ENCODE measurements at regions not wholly inside any gene's neighbourhood (a gene's known extent, or its start where the extent isn't known, plus 50 kb on each side); places are given as distances from the start of the nearest gene placed in this dataset.
"Not testable (repeated sequence)": the region's sequence is repeated elsewhere in the genome, so short reads cannot be mapped to it uniquely, and the experiment has no call there.

DNA sequence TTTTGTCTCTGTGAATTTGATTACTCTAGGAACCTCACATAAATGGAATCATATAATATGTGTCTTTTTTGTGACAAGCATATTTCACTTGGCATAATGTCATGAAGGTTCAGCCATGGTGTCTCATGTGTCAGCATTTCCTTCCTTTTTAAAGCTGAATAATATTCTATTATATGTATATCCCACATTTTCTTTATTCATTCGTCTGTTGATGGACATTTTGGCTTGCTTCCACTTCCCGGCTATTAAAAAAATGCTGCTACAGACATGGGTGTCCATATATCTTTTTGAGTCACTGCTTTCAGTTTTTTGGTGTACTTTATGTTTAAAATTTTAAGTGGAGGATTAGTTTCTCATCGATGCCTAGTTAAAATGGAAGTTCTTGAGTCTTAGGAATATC lies 59.8 kb upstream of the C5orf63 start:
- Mint-ChIP-seq H3K4me1 (ENCODE audit: low read depth) (no peaks in the 10 kb centered on the region), H3K36me3 (ENCODE audit: low read depth) (no peaks in the 10 kb centered on the region), H3K4me3 (ENCODE audit: low read depth) (no peak overlapping the region), H3K27ac (no peak overlapping the region), H3K27me3 (ENCODE audit: low read depth) (no peaks in the 10 kb centered on the region), H3K9me3 (no peaks in the 10 kb centered on the region)
- intact Hi-C loops (cut with micrococcal nuclease), result no loop called here
- no peak for DNase-seq (ENCODE audit: low spot score)

DNA sequence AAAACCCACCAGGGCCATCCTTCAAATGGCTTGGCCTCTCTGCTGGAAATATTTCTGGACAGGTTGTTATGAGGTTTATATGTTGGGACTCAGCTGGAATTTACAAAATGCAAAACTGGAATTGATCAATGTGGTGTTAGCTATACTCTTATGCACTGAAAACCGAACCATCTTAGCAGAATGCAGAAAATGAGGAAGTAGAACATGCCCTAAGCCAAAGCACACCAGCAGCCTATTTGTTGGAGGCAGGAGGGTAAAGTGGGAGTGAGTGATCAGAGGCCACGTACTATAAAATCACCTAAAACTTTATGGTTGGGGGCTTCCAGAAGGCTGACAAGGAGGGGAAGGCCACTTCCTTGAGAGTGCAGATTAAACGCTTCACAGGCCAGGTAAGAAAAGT lies 63.6 kb upstream of the C5orf63 start:
- intact Hi-C loops (cut with micrococcal nuclease), result no loop called here
- no peak for DNase-seq (ENCODE audit: low spot score)
- Mint-ChIP-seq H3K27me3 (ENCODE audit: low read depth) (peaks cover 6% of the 10 kb centered on the region), H3K36me3 (ENCODE audit: low read depth) (no peaks in the 10 kb centered on the region), H3K9me3 (no peaks in the 10 kb centered on the region), H3K4me1 (ENCODE audit: low read depth) (no peaks in the 10 kb centered on the region), H3K4me3 (ENCODE audit: low read depth) (no peak overlapping the region), H3K27ac (no peak overlapping the region)

DNA sequence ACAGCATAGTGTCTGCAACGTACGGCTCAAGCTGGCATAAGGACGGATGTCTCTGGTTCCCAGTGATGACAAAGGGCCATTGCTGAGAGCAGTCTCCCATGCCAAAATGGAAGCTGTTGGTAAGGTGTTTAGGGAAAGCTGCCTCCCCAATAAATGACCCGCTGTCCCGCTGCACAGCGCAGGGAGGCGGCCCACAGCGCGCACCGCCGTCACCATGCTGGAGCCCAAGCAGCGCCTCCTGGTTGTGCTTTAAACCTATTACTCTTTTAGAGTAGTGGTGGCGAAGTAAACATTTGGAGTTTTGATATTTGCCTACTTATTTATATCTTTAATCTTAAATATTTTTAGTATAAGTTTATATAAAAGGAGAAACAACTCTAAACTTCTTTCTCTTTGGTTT lies 70.4 kb upstream of the C5orf63 start:
- Mint-ChIP-seq H3K4me1 (ENCODE audit: low read depth) (no peaks in the 10 kb centered on the region), H3K9me3 (no peaks in the 10 kb centered on the region), H3K27me3 (ENCODE audit: low read depth) (peaks cover 6% of the 10 kb centered on the region), H3K4me3 (ENCODE audit: low read depth) (no peak overlapping the region), H3K27ac (no peak overlapping the region), H3K36me3 (ENCODE audit: low read depth) (no peaks in the 10 kb centered on the region)
- DNase-seq (ENCODE audit: low spot score), result no peak
- intact Hi-C loops (cut with micrococcal nuclease), result no loop called here

DNA sequence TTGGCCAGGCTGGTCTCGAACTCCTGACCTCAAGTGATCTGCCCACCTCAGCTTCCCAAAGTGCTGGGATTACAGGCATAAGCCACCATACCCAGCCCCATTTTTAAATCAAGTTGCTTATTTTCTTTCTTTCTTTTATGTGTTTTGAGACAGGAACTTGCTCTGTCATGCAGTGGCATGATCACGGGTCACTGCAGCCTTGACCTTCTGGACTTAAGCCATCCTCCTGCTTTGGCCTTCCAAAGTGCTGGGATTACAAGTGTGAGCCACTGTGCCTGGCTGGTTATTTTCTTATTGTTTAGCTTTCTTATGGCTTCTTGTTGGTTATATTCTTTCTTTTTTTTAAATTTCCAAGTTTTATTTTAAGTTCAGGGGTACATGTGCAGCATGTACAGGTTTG lies 79.7 kb upstream of the C5orf63 start:
- Mint-ChIP-seq H3K27me3 (ENCODE audit: low read depth) (no peaks in the 10 kb centered on the region), H3K4me1 (ENCODE audit: low read depth) (no peaks in the 10 kb centered on the region), H3K36me3 (ENCODE audit: low read depth) (no peaks in the 10 kb centered on the region), H3K4me3 (ENCODE audit: low read depth) (no peak overlapping the region), H3K9me3 (peaks cover 10% of the 10 kb centered on the region), H3K27ac (no peak overlapping the region)
- no peak for DNase-seq (ENCODE audit: low spot score)
- intact Hi-C loops (cut with micrococcal nuclease), result no loop called here

DNA sequence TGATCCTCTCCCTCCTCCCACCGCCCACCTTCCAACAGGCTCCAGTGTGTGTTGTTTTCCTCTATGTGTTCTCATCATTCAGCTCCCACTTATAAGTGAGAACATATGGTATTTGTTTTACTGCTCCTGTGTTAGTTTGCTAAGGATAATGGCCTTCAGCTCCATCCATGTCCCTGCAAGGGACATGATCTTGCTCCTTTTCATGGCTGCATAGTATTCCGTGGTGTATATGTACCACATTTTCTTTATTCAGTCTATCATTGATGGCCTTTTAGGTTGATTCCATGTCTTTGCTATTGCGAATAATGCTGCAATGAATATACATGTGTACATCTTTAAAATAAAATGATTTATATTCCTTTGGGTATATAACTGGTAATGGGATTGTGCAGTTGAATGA lies 80.2 kb upstream of the C5orf63 start:
- Mint-ChIP-seq H3K4me1 (ENCODE audit: low read depth) (no peaks in the 10 kb centered on the region), H3K4me3 (ENCODE audit: low read depth) (no peak overlapping the region), H3K27ac (no peak overlapping the region), H3K9me3 (peaks cover 12% of the 10 kb centered on the region), H3K36me3 (ENCODE audit: low read depth) (no peaks in the 10 kb centered on the region), H3K27me3 (ENCODE audit: low read depth) (no peaks in the 10 kb centered on the region)
- no peak for DNase-seq (ENCODE audit: low spot score)
- intact Hi-C loops (cut with micrococcal nuclease), result no loop called here

DNA sequence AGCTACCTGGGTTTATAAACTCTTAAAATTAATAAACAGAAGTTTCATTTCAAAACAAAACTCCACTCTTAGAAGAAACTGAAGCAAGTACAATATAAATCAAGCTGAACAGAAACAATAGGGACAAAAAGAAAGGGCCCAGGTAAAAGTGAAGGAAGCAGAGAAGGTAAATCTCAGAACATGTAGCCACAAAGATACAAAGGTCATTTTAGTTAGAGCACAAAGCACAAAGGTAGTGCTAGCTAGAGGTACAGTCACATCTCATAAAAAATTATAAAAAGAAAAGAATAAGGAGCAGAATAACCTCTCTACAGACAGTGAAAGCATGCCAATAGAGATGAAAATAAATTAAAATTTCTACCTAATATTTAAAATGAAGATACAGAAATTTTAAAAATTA lies 90.4 kb upstream of the C5orf63 start:
- H3K27me3 Mint-ChIP-seq (ENCODE audit: low read depth), result peaks cover 6% of the 10 kb centered on the region
- H3K27ac Mint-ChIP-seq, result no peak overlapping the region
- DNase-seq (ENCODE audit: low spot score), result no peak
- H3K4me3 Mint-ChIP-seq (ENCODE audit: low read depth), result no peak overlapping the region
- H3K9me3 Mint-ChIP-seq, result no peaks in the 10 kb centered on the region
- H3K4me1 Mint-ChIP-seq (ENCODE audit: low read depth), result no peaks in the 10 kb centered on the region
- H3K36me3 Mint-ChIP-seq (ENCODE audit: low read depth), result no peaks in the 10 kb centered on the region
- intact Hi-C loops (cut with micrococcal nuclease), result no loop called here

DNA sequence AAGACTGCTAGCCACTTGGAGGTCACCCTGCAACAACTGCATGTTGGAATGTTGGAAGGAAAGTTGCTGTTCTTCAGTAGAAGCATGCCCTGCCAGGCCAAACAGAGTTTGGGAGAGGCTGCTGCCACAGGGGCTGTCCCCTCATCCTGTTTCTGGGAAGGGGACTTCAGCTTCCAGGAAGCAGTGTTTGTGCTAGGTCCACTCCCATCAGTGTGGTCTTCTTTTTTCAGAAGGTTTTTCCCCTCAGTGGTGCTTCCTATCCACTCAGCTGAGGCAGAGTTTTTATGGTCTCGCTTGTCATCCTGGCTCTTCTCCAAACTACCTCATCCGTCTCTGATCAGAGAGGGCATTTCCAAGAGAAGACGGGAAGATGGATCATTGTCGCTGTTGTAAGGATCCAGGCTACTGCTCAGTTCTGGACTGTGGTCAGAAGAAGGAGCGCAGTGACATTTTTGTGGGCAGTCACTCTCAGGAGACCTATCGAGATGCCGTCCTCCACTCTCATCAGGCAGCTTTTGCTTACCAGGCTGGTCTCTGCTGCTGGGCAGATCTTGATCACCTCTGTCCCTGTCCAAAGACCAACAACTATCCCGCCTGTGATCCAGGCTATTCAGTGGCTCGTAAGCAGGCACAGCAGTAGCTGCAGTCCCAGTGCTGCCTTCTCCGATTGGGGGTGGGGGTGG lies 97.8 kb upstream of the C5orf63 start:
- no peak overlapping the region for H3K4me3 Mint-ChIP-seq (ENCODE audit: low read depth)
- no peak overlapping the region for H3K27ac Mint-ChIP-seq
- H3K9me3 Mint-ChIP-seq, result no peaks in the 10 kb centered on the region
- intact Hi-C loops (cut with micrococcal nuclease), result no loop called here
- H3K36me3 Mint-ChIP-seq (ENCODE audit: low read depth), result no peaks in the 10 kb centered on the region
- no peaks in the 10 kb centered on the region for H3K4me1 Mint-ChIP-seq (ENCODE audit: low read depth)
- H3K27me3 Mint-ChIP-seq (ENCODE audit: low read depth), result no peaks in the 10 kb centered on the region
- no peak for DNase-seq (ENCODE audit: low spot score)

DNA sequence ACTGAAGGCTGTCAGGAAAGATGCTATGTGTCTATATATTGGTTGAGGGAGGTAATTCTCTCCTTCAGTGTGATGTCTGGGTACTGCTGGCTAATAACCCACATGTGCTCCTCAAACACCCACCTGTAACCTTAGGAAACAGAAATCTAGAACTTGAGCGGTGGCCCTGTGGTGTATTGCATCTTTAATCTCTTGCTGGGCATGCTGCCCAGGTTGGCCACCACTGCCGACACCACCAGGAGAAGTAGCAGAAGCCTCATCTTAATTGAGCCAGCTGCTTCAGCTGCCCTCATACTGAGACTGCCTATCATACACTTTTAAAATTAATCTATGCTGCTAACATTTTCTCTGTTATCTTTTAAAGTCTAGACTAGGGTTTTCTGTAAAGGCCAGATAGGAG lies 103.5 kb upstream of the C5orf63 start:
- no peak for DNase-seq (ENCODE audit: low spot score)
- no peaks in the 10 kb centered on the region for H3K9me3 Mint-ChIP-seq
- intact Hi-C loops (cut with micrococcal nuclease), result no loop called here
- no peaks in the 10 kb centered on the region for H3K36me3 Mint-ChIP-seq (ENCODE audit: low read depth)
- H3K4me1 Mint-ChIP-seq (ENCODE audit: low read depth), result no peaks in the 10 kb centered on the region
- H3K4me3 Mint-ChIP-seq (ENCODE audit: low read depth), result no peak overlapping the region
- peaks cover 2% of the 10 kb centered on the region for H3K27me3 Mint-ChIP-seq (ENCODE audit: low read depth)
- no peak overlapping the region for H3K27ac Mint-ChIP-seq

DNA sequence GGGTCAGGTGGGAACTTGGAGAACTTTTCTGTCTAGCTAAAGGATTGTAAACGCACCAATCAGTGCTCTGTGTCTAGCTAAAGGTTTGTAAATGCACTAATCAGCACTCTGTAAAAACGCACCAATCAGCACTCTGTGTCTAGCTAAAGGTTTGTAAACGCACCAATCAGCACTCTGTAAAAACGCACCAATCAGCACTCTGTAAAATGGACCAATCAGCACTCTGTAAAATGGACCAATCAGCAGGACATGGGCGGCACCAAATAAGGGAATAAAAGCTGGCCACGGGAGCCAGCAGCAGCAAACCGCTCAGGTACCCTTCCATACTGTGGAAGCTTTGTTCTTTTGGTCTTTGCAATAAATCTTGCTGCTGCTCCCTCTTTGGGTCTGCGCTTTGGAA lies 108.0 kb upstream of the MEGF10 start:
- intact Hi-C loops (cut with micrococcal nuclease); H3K27me3 Mint-ChIP-seq (ENCODE audit: low read depth); H3K36me3 Mint-ChIP-seq (ENCODE audit: low read depth); H3K9me3 Mint-ChIP-seq; H3K4me1 Mint-ChIP-seq (ENCODE audit: low read depth); H3K4me3 Mint-ChIP-seq (ENCODE audit: low read depth); H3K27ac Mint-ChIP-seq; DNase-seq (ENCODE audit: low spot score): not testable (repeated sequence)

DNA sequence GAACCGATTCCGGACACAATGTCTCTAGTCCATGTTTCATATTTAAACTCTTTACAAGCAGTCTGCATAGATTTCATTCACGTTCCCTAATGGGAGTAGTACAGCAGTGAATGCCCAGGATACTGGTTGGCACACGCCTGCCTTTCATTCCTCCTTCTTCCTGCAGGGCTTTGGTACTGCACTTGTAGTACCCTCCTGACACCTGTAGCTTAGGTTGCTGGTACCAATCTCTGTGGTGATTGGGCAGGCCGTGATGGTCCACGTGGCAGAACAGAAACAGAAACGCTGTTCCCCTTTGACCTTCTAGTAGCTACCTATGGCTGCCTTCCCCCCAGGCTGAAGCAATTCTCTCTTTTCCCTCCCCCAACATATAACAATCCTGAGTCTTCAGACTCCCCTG lies 107.3 kb upstream of the MEGF10 start:
- no peak overlapping the region for H3K27ac Mint-ChIP-seq
- intact Hi-C loops (cut with micrococcal nuclease), result no loop called here
- DNase-seq (ENCODE audit: low spot score), result no peak
- no peak overlapping the region for H3K4me3 Mint-ChIP-seq (ENCODE audit: low read depth)
- H3K27me3 Mint-ChIP-seq (ENCODE audit: low read depth), result no peaks in the 10 kb centered on the region
- no peaks in the 10 kb centered on the region for H3K9me3 Mint-ChIP-seq
- H3K36me3 Mint-ChIP-seq (ENCODE audit: low read depth), result no peaks in the 10 kb centered on the region
- no peaks in the 10 kb centered on the region for H3K4me1 Mint-ChIP-seq (ENCODE audit: low read depth)

DNA sequence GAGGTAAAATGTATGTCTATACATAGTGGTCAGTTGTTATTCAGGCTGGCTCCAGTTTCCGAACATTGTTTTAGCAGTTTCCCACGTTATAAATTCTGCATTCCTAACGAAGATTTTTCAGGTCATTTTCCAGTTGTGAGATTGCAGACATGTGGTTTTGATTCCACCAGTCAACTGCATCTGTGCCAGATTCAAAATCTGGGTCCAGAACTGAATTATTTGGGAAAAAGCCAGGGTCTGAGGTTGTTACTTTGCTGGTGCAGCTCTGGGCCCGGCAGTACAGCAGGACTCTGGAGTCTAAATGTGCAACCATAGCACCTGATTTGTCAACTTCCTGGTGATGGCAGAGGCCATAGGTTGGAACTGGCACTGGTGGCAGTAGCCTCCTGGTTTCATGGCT lies 105.7 kb upstream of the MEGF10 start:
- no peaks in the 10 kb centered on the region for H3K9me3 Mint-ChIP-seq
- no peak overlapping the region for H3K4me3 Mint-ChIP-seq (ENCODE audit: low read depth)
- no peak for DNase-seq (ENCODE audit: low spot score)
- H3K4me1 Mint-ChIP-seq (ENCODE audit: low read depth), result no peaks in the 10 kb centered on the region
- H3K27ac Mint-ChIP-seq, result no peak overlapping the region
- intact Hi-C loops (cut with micrococcal nuclease), result no loop called here
- H3K27me3 Mint-ChIP-seq (ENCODE audit: low read depth), result no peaks in the 10 kb centered on the region
- H3K36me3 Mint-ChIP-seq (ENCODE audit: low read depth), result no peaks in the 10 kb centered on the region

DNA sequence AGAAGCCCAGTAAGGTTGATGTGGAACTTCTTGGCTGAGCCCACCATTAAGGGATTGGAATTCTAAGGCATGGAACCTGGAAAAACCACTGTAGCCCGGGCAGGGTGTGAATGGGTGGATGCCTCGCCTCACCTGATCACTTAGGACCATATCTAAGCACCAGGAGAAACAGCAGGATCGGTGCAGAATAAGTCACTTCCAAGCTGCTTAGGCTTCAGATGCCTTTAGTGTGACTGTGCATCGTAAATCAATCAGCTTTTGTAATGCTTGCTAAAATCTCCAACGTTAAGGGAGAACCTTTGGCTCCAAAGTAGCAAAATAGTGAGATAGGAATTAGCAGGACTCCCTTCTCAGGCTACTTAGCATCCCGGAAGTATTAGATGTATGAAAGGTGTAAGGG lies 103.9 kb upstream of the MEGF10 start:
- Mint-ChIP-seq H3K27ac (no peak overlapping the region), H3K36me3 (ENCODE audit: low read depth) (no peaks in the 10 kb centered on the region), H3K9me3 (no peaks in the 10 kb centered on the region), H3K4me1 (ENCODE audit: low read depth) (no peaks in the 10 kb centered on the region), H3K4me3 (ENCODE audit: low read depth) (no peak overlapping the region), H3K27me3 (ENCODE audit: low read depth) (no peaks in the 10 kb centered on the region)
- intact Hi-C loops (cut with micrococcal nuclease), result no loop called here
- no peak for DNase-seq (ENCODE audit: low spot score)

DNA sequence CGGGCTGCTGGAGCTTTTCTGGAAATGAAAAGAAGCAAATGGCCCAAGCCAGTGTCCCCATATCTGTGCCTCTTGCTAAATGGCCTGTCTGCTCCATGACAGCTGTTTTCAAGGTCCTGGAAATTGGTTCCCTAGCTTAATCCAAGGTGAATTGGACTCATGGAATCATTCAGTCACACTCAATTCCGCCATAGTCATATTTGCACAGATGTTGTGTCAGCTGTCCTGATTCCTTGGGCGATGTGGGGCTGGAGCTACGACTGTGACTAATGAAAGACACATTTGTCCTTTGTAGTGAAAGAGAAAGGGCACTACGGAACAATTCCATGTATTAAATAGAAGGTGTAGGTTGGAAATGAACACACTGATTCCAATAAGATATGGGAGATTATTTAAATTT lies 102.9 kb upstream of the MEGF10 start:
- no peak for DNase-seq (ENCODE audit: low spot score)
- no peak overlapping the region for H3K27ac Mint-ChIP-seq
- no peaks in the 10 kb centered on the region for H3K4me1 Mint-ChIP-seq (ENCODE audit: low read depth)
- H3K36me3 Mint-ChIP-seq (ENCODE audit: low read depth), result no peaks in the 10 kb centered on the region
- H3K4me3 Mint-ChIP-seq (ENCODE audit: low read depth), result no peak overlapping the region
- H3K9me3 Mint-ChIP-seq, result no peaks in the 10 kb centered on the region
- intact Hi-C loops (cut with micrococcal nuclease), result no loop called here
- H3K27me3 Mint-ChIP-seq (ENCODE audit: low read depth), result no peaks in the 10 kb centered on the region

DNA sequence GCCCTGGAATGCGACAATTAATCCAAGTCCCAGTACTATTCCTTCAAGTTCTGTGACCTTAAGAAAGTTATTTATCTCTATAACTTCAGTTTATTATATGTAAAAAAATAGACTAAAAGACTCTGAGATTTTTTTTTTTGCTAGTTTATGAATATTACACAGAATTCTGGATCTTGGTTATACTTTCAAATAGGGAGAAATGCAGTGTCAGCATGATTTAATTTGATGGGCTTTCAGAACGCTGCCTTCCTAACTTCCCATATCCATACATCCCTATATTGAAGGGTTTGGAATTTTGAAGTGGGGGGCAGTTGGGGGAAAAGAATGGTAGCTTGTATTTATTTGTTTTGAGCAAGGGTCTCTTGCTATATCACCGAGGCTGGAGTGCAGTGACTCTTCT lies 98.4 kb upstream of the MEGF10 start:
- DNase-seq (ENCODE audit: low spot score), result no peak
- no peak overlapping the region for H3K4me3 Mint-ChIP-seq (ENCODE audit: low read depth)
- intact Hi-C loops (cut with micrococcal nuclease), result no loop called here
- H3K9me3 Mint-ChIP-seq, result no peaks in the 10 kb centered on the region
- no peaks in the 10 kb centered on the region for H3K36me3 Mint-ChIP-seq (ENCODE audit: low read depth)
- H3K4me1 Mint-ChIP-seq (ENCODE audit: low read depth), result no peaks in the 10 kb centered on the region
- no peak overlapping the region for H3K27ac Mint-ChIP-seq
- no peaks in the 10 kb centered on the region for H3K27me3 Mint-ChIP-seq (ENCODE audit: low read depth)
